Liver (tissue), 8 donors: ENCODE measurements at regions not wholly inside any gene's neighbourhood (a gene's known extent, or its start where the extent isn't known, plus 50 kb on each side); places are given as distances from the start of the nearest gene placed in this dataset.

Experiments
- DNase-seq: peaks from one replicate; pipeline ENCODE4 v3.0.0-alpha.2; 2017; ENCODE audit warnings: low spot score
- H3K27ac ChIP-seq, 2 donors: one replicate each; pipeline ENCODE4 v1.7.0; 2013; ENCODE audit warnings: inconsistent platforms in 2 of 2, low read length in 2 of 2, control low read depth in 1 of 2, low read depth in 1 of 2, mild to moderate bottlenecking in 1 of 2
- H3K27me3 ChIP-seq, 4 donors: one replicate each; pipeline versions ENCODE4 v1.6.1 to v1.7.0; 2013; ENCODE audit warnings: low read length in 3 of 4, inconsistent platforms in 1 of 4, mild to moderate bottlenecking in 1 of 4, moderate library complexity in 1 of 4; ENCODE audit not compliant: control insufficient read depth in 4 of 4, insufficient read depth in 4 of 4
- H3K36me3 ChIP-seq, 4 donors: one replicate each; pipeline versions ENCODE4 v1.6.1 to v1.7.0; 2013; ENCODE audit warnings: low read length in 3 of 4, mild to moderate bottlenecking in 3 of 4, low read depth in 1 of 4, moderate library complexity in 1 of 4; ENCODE audit not compliant: control insufficient read depth in 4 of 4, insufficient read depth in 3 of 4
- H3K4me1 ChIP-seq, 4 donors: one replicate each; pipeline versions ENCODE4 v1.6.1 to v1.7.0; 2013; ENCODE audit warnings: low read length in 3 of 4, mild to moderate bottlenecking in 3 of 4, moderate library complexity in 1 of 4; ENCODE audit not compliant: control insufficient read depth in 4 of 4, insufficient read depth in 4 of 4
- H3K4me3 ChIP-seq, 3 donors: one replicate each; pipeline versions ENCODE4 v1.6.1 to v1.7.0; 2013; ENCODE audit warnings: low read length in 3 of 3, control low read depth in 1 of 3, low read depth in 1 of 3, mild to moderate bottlenecking in 1 of 3
- H3K9ac ChIP-seq, 2 donors: one replicate each; pipeline ENCODE4 v1.7.0; 2013; ENCODE audit warnings: low read length in 2 of 2, mild to moderate bottlenecking in 2 of 2, moderate library complexity in 2 of 2, control low read depth in 1 of 2, low read depth in 1 of 2
- H3K9me3 ChIP-seq, 4 donors: one replicate each; pipeline versions ENCODE4 v1.6.1 to v1.7.0; 2013; ENCODE audit warnings: low read length in 3 of 4; ENCODE audit not compliant: control insufficient read depth in 4 of 4
- FOXA1 ChIP-seq: IDR thresholded peaks from 2 replicates; pipeline ENCODE4 v1.6.1; 2016; ENCODE audit warnings: antibody characterized with exemption
- FOXA2 ChIP-seq: IDR thresholded peaks from 2 replicates; pipeline ENCODE4 v1.6.1; 2016; ENCODE audit warnings: antibody characterized with exemption
- GABPA ChIP-seq, 2 donors: IDR thresholded peaks in 1 of 2; conservative IDR thresholded peaks in 1 of 2; 2 replicates each; pipeline ENCODE4 v1.6.1; 2016; ENCODE audit warnings: antibody characterized with exemption in 2 of 2, mild to moderate bottlenecking in 1 of 2, moderate library complexity in 1 of 2
- HNF4G ChIP-seq: IDR thresholded peaks from 2 replicates; pipeline ENCODE4 v1.6.1; 2016; ENCODE audit warnings: antibody characterized with exemption
- JUND ChIP-seq, 2 donors: IDR thresholded peaks; 2 replicates each; pipeline ENCODE4 v1.6.1; 2016; ENCODE audit warnings: antibody characterized with exemption in 2 of 2
- RXRA ChIP-seq, 2 donors: IDR thresholded peaks; 2 replicates each; pipeline ENCODE4 v1.6.1; 2017 to 2018; ENCODE audit warnings: antibody characterized with exemption in 2 of 2, mild to moderate bottlenecking in 1 of 2
- TAF1 ChIP-seq: conservative IDR thresholded peaks from 2 replicates; pipeline ENCODE4 v1.6.1; 2016; ENCODE audit warnings: antibody characterized with exemption, mild to moderate bottlenecking
- YY1 ChIP-seq: IDR thresholded peaks from 2 replicates; pipeline ENCODE4 v1.6.1; 2016; ENCODE audit warnings: antibody characterized with exemption, mild to moderate bottlenecking
- WGBS: extraction: QIAGEN DNeasy Blood & Tissue Kit; methylation state at CpG from one replicate; pipeline ENCODE4 v1.1.7; 2013; 5-methylcytosine and 5-hydroxymethylcytosine counted together
- TF ChIP-seq, protein P1 (sequence below): fragments of 150-350 bp; IDR thresholded peaks from 2 replicates; pipeline ENCODE4 v1.5.1; 2017; ENCODE audit warnings: improper control_type of control experiment, low read depth, low read length; ENCODE audit not compliant: missing input control
- TF ChIP-seq, protein P2 (sequence below): IDR thresholded peaks from 2 replicates; pipeline ENCODE4 v1.6.1; 2016; ENCODE audit warnings: antibody characterized with exemption
- TF ChIP-seq, protein P3 (sequence below): IDR thresholded peaks from 2 replicates; pipeline ENCODE4 v1.6.1; 2016; ENCODE audit warnings: antibody characterized with exemption
- TF ChIP-seq, protein P4 (sequence below): IDR thresholded peaks from 2 replicates; pipeline ENCODE4 v1.6.1; 2016; ENCODE audit warnings: antibody characterized with exemption, mild to moderate bottlenecking
- donor health status: healthy.
- donor health status: healthy.
- donor health status: healthy.
- donor health status: healthy.
- donor health status: healthy.

DNA sequence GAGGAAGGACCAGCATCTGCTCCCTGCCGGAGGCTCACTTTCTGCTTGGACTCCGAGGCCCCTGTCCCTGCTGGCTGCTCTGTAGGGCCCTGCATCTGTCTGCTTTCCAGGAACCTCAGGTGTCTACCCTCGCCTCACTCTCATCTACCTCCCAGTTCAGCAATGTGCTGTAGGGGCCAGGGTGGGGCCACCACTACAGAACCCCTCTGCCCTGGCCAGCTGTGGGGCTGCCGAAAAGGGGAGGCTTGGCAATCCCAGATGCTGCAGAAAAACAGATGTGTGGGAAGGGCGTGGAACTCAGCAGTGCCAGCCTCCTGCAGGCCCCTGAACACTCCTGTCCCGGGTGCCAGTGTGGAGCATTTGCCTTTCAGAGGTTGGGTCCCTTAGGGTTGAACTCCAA lies 80.1 kb upstream of the ZNF469 start (continued):
- no peak for TF ChIP-seq YY1

DNA sequence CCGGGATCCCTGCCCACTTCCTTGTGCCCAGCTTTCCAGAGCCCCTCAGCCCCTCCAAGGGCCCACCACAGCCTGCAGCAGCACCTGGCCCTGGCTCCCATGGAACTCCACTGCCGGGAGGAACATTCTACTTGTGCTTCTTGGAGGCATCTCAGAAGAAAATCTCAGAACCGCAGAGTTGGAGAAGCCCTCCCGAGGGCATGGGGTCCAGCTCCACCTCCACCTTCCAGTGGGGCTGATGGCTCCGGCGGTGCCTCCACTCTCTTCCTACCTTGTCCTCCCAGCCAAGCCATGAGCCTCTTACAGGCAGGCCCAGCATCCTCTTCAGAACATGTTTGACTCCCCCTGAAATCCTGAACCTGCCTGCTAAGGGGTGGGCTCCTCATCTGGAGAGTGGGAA lies 79.4 kb upstream of the ZNF469 start:
- DNase-seq: no peak
- no peaks in the 10 kb centered on the region for H3K9me3 ChIP-seq
- H3K27me3 ChIP-seq: no peaks in the 10 kb centered on the region
- H3K9ac ChIP-seq: no peak overlapping the region
- H3K4me3 ChIP-seq: no peak overlapping the region
- no peak overlapping the region for H3K27ac ChIP-seq
- TF ChIP-seq TAF1 (no peak), YY1 (no peak), JUND (IDR thresholded peaks at IDR 0.05) (no peak), FOXA2 (no peak), GABPA (IDR thresholded peaks at IDR 0.05 in 1 of 2, conservative IDR thresholded peaks at IDR 0.05 in 1 of 2) (no peak)
- no peaks in the 10 kb centered on the region for H3K36me3 ChIP-seq
- 81% methylated on average over 6 of the region's 6 CpGs for WGBS
- H3K4me1 ChIP-seq: no peaks in the 10 kb centered on the region

DNA sequence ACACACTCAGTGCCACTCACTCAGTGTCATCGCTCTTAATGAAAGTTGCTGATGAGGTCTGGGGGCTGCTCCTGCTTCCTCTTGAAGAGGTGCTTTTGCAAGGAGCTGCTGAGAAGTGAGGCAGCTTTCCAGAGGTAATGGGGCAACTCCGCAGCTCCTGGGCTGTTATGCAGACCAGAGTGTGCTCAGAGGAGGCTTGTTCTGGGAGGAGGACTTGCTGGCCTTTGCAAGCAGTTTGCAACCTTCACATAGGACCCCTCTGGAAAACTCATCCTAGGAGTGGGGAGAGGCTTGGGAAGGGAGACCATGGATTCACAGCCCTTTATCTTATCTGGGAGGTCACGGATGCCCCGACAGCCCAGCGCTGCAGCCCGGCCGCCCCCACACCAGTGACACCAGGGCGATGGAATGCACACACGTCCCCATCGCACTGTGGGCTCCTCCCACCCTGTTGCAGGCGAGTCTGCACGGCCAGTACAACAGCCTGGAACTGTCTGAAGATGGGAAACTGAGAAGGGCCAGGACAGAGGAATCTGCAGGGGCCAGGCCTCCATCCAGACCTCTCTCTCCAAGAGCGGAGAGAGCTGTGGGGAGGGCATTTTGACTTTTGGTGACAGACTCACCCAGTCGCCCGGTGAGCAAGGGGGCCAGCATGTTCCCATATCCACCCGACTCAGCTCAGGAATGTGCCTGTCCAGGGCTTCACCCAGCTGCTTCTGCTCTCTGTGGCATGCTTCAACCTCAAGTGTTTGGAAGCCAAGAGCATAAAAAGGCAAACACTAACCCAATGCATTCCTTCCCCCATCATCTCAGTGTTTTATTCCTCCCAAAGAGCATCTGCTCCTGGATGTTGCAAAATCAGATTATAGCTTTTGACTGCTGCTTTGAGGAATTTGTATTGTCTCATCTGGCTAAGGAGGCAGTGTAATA lies 78.6 kb upstream of the ZNF469 start:
- Histone ChIP-seq H3K4me1 (no peaks in the 10 kb centered on the region), H3K9me3 (no peaks in the 10 kb centered on the region), H3K4me3 (no peak overlapping the region), H3K27ac (no peak overlapping the region), H3K27me3 (no peaks in the 10 kb centered on the region), H3K9ac (no peak overlapping the region), H3K36me3 (no peaks in the 10 kb centered on the region)
- 37% methylated on average over 16 of the region's 16 CpGs for WGBS
- no peak for DNase-seq
- TF ChIP-seq, protein P1, sequence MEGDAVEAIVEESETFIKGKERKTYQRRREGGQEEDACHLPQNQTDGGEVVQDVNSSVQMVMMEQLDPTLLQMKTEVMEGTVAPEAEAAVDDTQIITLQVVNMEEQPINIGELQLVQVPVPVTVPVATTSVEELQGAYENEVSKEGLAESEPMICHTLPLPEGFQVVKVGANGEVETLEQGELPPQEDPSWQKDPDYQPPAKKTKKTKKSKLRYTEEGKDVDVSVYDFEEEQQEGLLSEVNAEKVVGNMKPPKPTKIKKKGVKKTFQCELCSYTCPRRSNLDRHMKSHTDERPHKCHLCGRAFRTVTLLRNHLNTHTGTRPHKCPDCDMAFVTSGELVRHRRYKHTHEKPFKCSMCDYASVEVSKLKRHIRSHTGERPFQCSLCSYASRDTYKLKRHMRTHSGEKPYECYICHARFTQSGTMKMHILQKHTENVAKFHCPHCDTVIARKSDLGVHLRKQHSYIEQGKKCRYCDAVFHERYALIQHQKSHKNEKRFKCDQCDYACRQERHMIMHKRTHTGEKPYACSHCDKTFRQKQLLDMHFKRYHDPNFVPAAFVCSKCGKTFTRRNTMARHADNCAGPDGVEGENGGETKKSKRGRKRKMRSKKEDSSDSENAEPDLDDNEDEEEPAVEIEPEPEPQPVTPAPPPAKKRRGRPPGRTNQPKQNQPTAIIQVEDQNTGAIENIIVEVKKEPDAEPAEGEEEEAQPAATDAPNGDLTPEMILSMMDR: no peak
- no peak for TF ChIP-seq JUND (IDR thresholded peaks at IDR 0.05)

DNA sequence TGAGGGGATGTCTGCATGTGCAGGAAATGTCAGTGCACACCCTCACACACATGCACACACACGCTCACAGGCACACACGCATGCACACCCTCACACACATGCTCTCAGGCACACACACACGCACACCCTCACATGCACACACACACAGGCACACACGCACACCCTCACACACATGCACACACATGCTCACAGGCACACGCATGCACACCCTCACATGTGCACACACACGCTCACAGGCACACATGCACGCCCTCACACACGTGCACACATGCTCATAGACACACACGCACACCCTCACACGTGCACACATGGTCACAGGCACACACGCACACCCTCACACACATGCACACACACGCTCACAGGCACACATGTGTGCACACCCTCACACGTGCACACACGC lies 77.6 kb upstream of the ZNF469 start:
- H3K4me3 ChIP-seq: no peak overlapping the region
- H3K4me1 ChIP-seq: no peaks in the 10 kb centered on the region
- no peaks in the 10 kb centered on the region for H3K27me3 ChIP-seq
- no peaks in the 10 kb centered on the region for H3K9me3 ChIP-seq
- TF ChIP-seq FOXA1 (no peak), FOXA2 (no peak), RXRA (IDR thresholded peaks at IDR 0.05) (no peak), JUND (IDR thresholded peaks at IDR 0.05) (no peak), HNF4G (no peak)
- TF ChIP-seq, protein P2, sequence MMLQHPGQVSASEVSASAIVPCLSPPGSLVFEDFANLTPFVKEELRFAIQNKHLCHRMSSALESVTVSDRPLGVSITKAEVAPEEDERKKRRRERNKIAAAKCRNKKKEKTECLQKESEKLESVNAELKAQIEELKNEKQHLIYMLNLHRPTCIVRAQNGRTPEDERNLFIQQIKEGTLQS: no peak
- TF ChIP-seq, protein P3, sequence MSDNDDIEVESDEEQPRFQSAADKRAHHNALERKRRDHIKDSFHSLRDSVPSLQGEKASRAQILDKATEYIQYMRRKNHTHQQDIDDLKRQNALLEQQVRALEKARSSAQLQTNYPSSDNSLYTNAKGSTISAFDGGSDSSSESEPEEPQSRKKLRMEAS: no peak
- TF ChIP-seq, protein P4, sequence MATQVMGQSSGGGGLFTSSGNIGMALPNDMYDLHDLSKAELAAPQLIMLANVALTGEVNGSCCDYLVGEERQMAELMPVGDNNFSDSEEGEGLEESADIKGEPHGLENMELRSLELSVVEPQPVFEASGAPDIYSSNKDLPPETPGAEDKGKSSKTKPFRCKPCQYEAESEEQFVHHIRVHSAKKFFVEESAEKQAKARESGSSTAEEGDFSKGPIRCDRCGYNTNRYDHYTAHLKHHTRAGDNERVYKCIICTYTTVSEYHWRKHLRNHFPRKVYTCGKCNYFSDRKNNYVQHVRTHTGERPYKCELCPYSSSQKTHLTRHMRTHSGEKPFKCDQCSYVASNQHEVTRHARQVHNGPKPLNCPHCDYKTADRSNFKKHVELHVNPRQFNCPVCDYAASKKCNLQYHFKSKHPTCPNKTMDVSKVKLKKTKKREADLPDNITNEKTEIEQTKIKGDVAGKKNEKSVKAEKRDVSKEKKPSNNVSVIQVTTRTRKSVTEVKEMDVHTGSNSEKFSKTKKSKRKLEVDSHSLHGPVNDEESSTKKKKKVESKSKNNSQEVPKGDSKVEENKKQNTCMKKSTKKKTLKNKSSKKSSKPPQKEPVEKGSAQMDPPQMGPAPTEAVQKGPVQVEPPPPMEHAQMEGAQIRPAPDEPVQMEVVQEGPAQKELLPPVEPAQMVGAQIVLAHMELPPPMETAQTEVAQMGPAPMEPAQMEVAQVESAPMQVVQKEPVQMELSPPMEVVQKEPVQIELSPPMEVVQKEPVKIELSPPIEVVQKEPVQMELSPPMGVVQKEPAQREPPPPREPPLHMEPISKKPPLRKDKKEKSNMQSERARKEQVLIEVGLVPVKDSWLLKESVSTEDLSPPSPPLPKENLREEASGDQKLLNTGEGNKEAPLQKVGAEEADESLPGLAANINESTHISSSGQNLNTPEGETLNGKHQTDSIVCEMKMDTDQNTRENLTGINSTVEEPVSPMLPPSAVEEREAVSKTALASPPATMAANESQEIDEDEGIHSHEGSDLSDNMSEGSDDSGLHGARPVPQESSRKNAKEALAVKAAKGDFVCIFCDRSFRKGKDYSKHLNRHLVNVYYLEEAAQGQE: no peak
- TF ChIP-seq, protein P1: no peak
- no peak overlapping the region for H3K27ac ChIP-seq
- H3K36me3 ChIP-seq: no peaks in the 10 kb centered on the region
- WGBS: 91% methylated on average over 14 of the region's 14 CpGs
- no peak for DNase-seq
- H3K9ac ChIP-seq: no peak overlapping the region
